ENCODE measurements at regions not wholly inside any gene's neighbourhood (a gene's known extent, or its start where the extent isn't known, plus 50 kb on each side); places are given as distances from the start of the nearest gene placed in this dataset.

DNA sequence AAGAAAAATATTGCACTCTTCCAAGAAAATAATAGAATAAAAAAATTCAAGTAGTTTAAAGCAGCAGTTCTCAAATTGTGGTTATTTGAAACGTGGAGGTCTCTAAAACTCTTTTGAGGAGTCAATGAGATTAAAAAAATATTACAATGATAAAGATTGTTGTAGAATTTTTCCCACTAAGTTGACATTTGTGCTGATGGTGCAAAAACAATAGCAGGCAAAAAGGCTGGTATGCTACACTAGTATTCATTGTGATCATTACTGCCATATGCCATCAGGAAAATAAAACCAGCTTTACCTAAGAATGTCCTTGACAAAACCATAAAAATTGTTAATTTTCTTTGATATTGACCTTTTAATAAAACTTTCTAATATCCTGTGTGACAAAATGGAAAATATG is 505.2 kb upstream of the ANO5 start:
- intact Hi-C loops (cut with DNase I; ENCODE audit: low total_unique reads), result no loop called here
- Histone ChIP-seq H3K4me3 (no peak overlapping the region), H3K27me3 (no peaks in the 10 kb centered on the region), H3K9me3 (peaks cover 0 to 9% (median 3%) of the 10 kb centered on the region in 4 donors), H3K36me3 (no peaks in the 10 kb centered on the region), H3K27ac (no peak overlapping the region), H3K4me1 (no peaks in the 10 kb centered on the region)
- WGBS, 5 donors, result 49 to 61% (median 56%) methylated on average over 1 of the region's 1 CpG
- no peak for DNase-seq
- TF ChIP-seq, protein P1, sequence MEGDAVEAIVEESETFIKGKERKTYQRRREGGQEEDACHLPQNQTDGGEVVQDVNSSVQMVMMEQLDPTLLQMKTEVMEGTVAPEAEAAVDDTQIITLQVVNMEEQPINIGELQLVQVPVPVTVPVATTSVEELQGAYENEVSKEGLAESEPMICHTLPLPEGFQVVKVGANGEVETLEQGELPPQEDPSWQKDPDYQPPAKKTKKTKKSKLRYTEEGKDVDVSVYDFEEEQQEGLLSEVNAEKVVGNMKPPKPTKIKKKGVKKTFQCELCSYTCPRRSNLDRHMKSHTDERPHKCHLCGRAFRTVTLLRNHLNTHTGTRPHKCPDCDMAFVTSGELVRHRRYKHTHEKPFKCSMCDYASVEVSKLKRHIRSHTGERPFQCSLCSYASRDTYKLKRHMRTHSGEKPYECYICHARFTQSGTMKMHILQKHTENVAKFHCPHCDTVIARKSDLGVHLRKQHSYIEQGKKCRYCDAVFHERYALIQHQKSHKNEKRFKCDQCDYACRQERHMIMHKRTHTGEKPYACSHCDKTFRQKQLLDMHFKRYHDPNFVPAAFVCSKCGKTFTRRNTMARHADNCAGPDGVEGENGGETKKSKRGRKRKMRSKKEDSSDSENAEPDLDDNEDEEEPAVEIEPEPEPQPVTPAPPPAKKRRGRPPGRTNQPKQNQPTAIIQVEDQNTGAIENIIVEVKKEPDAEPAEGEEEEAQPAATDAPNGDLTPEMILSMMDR (IDR thresholded peaks at IDR 0.05), result no peak
- TF ChIP-seq POLR2AphosphoS5 (IDR thresholded peaks at IDR 0.05) (no peak), EP300 (IDR thresholded peaks at IDR 0.05) (no peak), POLR2A (IDR thresholded peaks at IDR 0.05) (no peak)

DNA sequence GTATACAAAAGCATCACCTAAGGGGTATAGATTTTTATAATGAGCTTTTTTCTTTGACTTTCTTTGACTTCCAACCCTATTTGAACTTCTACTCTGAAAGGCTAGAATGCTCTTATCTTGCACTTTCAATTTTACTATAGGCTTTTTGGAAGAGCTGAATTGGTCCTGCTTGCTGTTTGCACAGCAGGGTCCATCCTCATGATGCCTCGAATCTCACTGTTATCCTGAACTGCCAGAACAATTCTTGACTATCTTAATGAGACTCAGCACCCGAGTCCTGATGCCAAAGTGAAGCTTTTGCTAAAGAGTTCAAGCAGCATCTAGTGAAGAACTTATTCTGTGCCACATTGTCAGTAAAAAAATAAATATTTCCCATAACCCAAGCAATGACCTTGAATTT is 488.3 kb upstream of the ANO5 start:
- TF ChIP-seq POLR2AphosphoS5 (IDR thresholded peaks at IDR 0.05) (no peak), EP300 (IDR thresholded peaks at IDR 0.05) (no peak), POLR2A (IDR thresholded peaks at IDR 0.05) (no peak)
- TF ChIP-seq, protein P1 (IDR thresholded peaks at IDR 0.05), result no peak
- 31 to 54% (median 35%) methylated on average over 2 of the region's 2 CpGs for WGBS, 5 donors
- no peak overlapping the region for H3K4me3 ChIP-seq
- no peaks in the 10 kb centered on the region for H3K4me1 ChIP-seq
- no peaks in the 10 kb centered on the region for H3K9me3 ChIP-seq
- no peak for DNase-seq
- no peaks in the 10 kb centered on the region for H3K27me3 ChIP-seq
- no peaks in the 10 kb centered on the region for H3K36me3 ChIP-seq
- intact Hi-C loops (cut with DNase I; ENCODE audit: low total_unique reads), result no loop called here
- no peak overlapping the region for H3K27ac ChIP-seq

DNA sequence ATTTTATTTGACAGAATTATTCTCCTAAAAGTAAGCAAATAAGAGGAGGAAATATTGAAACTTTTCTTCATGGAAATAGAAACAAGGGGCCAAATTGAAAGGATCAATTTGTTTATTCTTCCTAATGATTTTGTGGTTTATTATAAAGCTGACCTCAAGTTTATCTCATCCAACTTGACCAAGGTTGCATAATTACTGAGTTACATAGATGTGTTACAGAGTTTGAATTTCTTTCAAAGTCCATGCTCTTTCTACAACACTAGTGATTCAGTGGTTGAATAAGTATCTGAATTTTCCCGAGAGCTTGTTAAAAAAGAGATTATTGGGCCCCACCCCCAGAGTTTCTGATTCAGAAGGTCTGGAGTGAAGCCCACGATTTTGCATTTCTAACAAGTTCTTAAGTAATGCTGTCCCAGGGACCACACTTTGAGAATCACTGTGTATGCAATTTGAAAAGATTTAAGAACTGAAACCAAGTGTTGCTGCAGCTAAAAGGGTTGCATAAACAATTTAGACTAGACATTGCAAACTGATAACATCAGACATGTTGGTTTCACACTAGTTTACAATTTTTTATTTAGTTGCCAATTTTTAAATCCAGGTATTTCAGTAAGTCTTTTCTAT is 485.7 kb upstream of the ANO5 start:
- intact Hi-C loops (cut with DNase I; ENCODE audit: low total_unique reads), result no loop called here
- Histone ChIP-seq H3K4me3 (no peak overlapping the region), H3K4me1 (peaks cover 0 to 4% (median 0%) of the 10 kb centered on the region in 4 donors), H3K36me3 (no peaks in the 10 kb centered on the region), H3K27me3 (no peaks in the 10 kb centered on the region), H3K9me3 (no peaks in the 10 kb centered on the region), H3K27ac (no peak overlapping the region)
- peak in 1 of 2 donors; percentile 1 for DNase-seq
- TF ChIP-seq POLR2A (IDR thresholded peaks at IDR 0.05) (no peak), EP300 (IDR thresholded peaks at IDR 0.05) (no peak), POLR2AphosphoS5 (IDR thresholded peaks at IDR 0.05) (no peak)
- TF ChIP-seq, protein P1 (IDR thresholded peaks at IDR 0.05), result no peak
- WGBS, 5 donors, result 16 to 34% (median 27%) methylated on average over 2 of the region's 2 CpGs

DNA sequence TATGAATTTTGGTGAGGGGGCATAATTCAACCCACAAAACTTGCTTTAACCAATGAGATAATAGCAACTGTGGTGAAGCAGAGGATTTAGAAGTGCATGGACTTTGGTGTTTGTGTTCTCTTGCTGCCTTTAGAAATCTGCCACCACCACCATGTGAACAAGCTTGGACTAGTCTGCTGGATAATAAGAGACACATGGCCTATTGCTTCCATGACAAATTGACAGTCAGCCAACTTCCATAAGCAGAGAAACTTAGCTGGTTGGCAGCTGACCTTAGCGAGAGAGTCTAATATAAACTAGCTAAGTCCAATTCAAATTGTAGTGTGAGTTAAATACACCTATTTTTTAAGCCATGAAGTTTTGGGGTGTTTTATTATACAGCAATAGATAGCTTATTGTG is 482.1 kb upstream of the ANO5 start:
- Histone ChIP-seq H3K36me3 (no peaks in the 10 kb centered on the region), H3K4me1 (peaks cover 0 to 4% (median 0%) of the 10 kb centered on the region in 4 donors), H3K4me3 (no peak overlapping the region), H3K9me3 (no peaks in the 10 kb centered on the region), H3K27ac (no peak overlapping the region), H3K27me3 (no peaks in the 10 kb centered on the region)
- TF ChIP-seq EP300 (IDR thresholded peaks at IDR 0.05) (no peak), POLR2A (IDR thresholded peaks at IDR 0.05) (no peak), POLR2AphosphoS5 (IDR thresholded peaks at IDR 0.05) (no peak)
- TF ChIP-seq, protein P1 (IDR thresholded peaks at IDR 0.05), result no peak
- WGBS, 5 donors, result 48 to 86% (median 73%) methylated on average over 1 of the region's 1 CpG
- intact Hi-C loops (cut with DNase I; ENCODE audit: low total_unique reads), result no loop called here
- peak in 1 of 2 donors; percentile 38 for DNase-seq

All from stomach (tissue), 8 donors.